T-cell (primary cell): ENCODE measurements at regions not wholly inside any gene's neighbourhood (a gene's known extent, or its start where the extent isn't known, plus 50 kb on each side); places are given as distances from the start of the nearest gene placed in this dataset.

Source experiments
- ATAC-seq, 4 experiments: fragments of 200-7000 bp in 3 of 4; fragments of 150-1000 bp in 1 of 4; cut with Tn5 transposase; replicated peaks in 1 of 4; 1 replicate in 3 of 4; 2 replicates in 1 of 4; pipeline ENCODE4 v1.10.0; 2021; ENCODE audit warnings: moderate library complexity in 3 of 4, mild to moderate bottlenecking in 2 of 4, moderate number of reproducible peaks in 1 of 4
- CTCF ChIA-PET, 2 donors: fragments of 300-600 bp; sonication (Branson Sonifier 250); formaldehyde crosslinking; loops; one replicate each; lab custom pipeline; 2022; ENCODE audit warnings: antibody characterized with exemption in 2 of 2; lab: Charles Lee
- POLR2A ChIA-PET, 2 donors: fragments of 300-600 bp; sonication (Branson Sonifier 250); formaldehyde crosslinking; loops; one replicate each; lab custom pipeline; 2022; ENCODE audit warnings: antibody characterized with exemption in 2 of 2; lab: Charles Lee
- DNase-seq, 35 experiments: peaks; one replicate each; pipeline versions ENCODE4 v3.0.0 to v3.0.0-alpha.2; 2013 to 2023
- H3K27ac ChIP-seq: one replicate; pipeline ENCODE4 v1.5.1; 2013; ENCODE audit warnings: low read length
- H3K27me3 ChIP-seq, 2 experiments: replicated peaks in 1 of 2; 1 replicate in 1 of 2; 2 replicates in 1 of 2; pipeline versions ENCODE4 v1.6.1 to v1.7.0; 2013; ENCODE audit warnings: low read length in 1 of 2, mixed read lengths in 1 of 2; ENCODE audit not compliant: control insufficient read depth in 2 of 2, insufficient read depth in 2 of 2; ENCODE audit errors: extremely low read depth in 1 of 2
- H3K36me3 ChIP-seq, 2 donors: 1 replicate in 1 of 2; 2 replicates in 1 of 2; pipeline versions ENCODE4 v1.6.1 to v1.7.0; 2013; ENCODE audit warnings: low read length in 1 of 2; ENCODE audit not compliant: control insufficient read depth in 2 of 2, insufficient read depth in 1 of 2; ENCODE audit errors: extremely low read depth in 1 of 2
- H3K4me1 ChIP-seq, 2 experiments: 1 replicate in 1 of 2; 2 replicates in 1 of 2; pipeline versions ENCODE4 v1.6.1 to v1.7.0; 2013; ENCODE audit warnings: low read length in 2 of 2, mixed read lengths in 1 of 2; ENCODE audit not compliant: insufficient read depth in 2 of 2, control insufficient read depth in 1 of 2; ENCODE audit errors: extremely low read depth in 1 of 2
- H3K4me3 ChIP-seq, 2 donors: 1 replicate in 1 of 2; 2 replicates in 1 of 2; pipeline versions ENCODE4 v1.5.1 to v1.7.0; 2013; ENCODE audit warnings: mild to moderate bottlenecking in 2 of 2, low read length in 1 of 2, moderate library complexity in 1 of 2; ENCODE audit not compliant: control insufficient read depth in 1 of 2; ENCODE audit errors: extremely low read depth in 1 of 2
- H3K9me3 ChIP-seq: 2 replicates; pipeline ENCODE4 v1.7.0; 2013
- H3K27ac Mint-ChIP-seq, 2 donors: one replicate each; pipeline ENCODE4 v1.8.0; 2020 to 2021; ENCODE audit warnings: mild to moderate bottlenecking in 2 of 2, mixed read lengths in 2 of 2
- H3K27me3 Mint-ChIP-seq, 2 donors: one replicate each; pipeline ENCODE4 v1.8.0; 2021 to 2022; ENCODE audit warnings: mixed read lengths in 2 of 2
- H3K36me3 Mint-ChIP-seq: one replicate; pipeline ENCODE4 v1.8.0; 2021; ENCODE audit warnings: mixed read lengths
- H3K4me1 Mint-ChIP-seq, 3 donors: one replicate each; pipeline ENCODE4 v1.8.0; 2020 to 2022; ENCODE audit warnings: mixed read lengths in 3 of 3, mild to moderate bottlenecking in 1 of 3
- H3K4me3 Mint-ChIP-seq, 3 donors: one replicate each; pipeline ENCODE4 v1.8.0; 2020 to 2022; ENCODE audit warnings: mild to moderate bottlenecking in 3 of 3, mixed read lengths in 3 of 3, moderate library complexity in 3 of 3
- H3K9me3 Mint-ChIP-seq, 3 donors: one replicate each; pipeline ENCODE4 v1.8.0; 2020 to 2022; ENCODE audit warnings: mixed read lengths in 3 of 3
- WGBS: methylation state at CpG from one replicate; pipeline ENCODE4 v1.1.5; 2013; ENCODE audit warnings: missing lambda C conversion rate; ENCODE audit not compliant: insufficient coverage; 5-methylcytosine and 5-hydroxymethylcytosine counted together

DNA sequence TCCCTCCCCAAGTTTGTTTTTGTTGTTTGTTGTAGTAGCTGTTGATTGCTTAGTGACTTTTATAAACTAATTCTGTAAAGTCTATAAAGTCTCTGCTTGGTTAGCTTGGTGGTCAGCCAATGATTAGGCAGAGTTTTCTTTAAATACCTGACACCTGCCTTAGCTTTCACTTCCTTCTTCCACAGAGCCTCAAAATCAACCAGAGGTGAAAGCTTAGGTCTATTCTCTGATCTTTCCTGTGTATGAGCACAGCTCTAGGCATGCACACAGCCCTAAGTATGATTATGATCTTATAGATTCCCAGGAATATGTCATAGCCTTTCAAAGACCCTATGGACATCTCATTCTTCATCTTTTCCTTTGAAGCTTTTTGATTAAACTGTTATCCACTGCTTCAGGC lies 514.7 kb downstream of the AACS start:
- Histone ChIP-seq H3K9me3 (no peaks in the 10 kb centered on the region), H3K4me1 (no peaks in the 10 kb centered on the region), H3K27me3 (peaks cover 0 to 2% of the 10 kb centered on the region in 2 experiments), H3K27ac (no peak overlapping the region), H3K4me3 (no peak overlapping the region), H3K36me3 (no peaks in the 10 kb centered on the region)
- H3K4me3 Mint-ChIP-seq: no peak overlapping the region
- ChIA-PET POLR2A (no interaction called here), CTCF (no interaction called here)
- H3K27ac Mint-ChIP-seq: no peak overlapping the region
- H3K36me3 Mint-ChIP-seq: no peaks in the 10 kb centered on the region
- H3K9me3 Mint-ChIP-seq: peaks cover 9 to 39% (median 23%) of the 10 kb centered on the region in 3 donors
- H3K27me3 Mint-ChIP-seq: peaks cover 3 to 4% of the 10 kb centered on the region in 2 donors
- H3K4me1 Mint-ChIP-seq: no peaks in the 10 kb centered on the region
- DNase-seq (no peak), ATAC-seq (no peak)

DNA sequence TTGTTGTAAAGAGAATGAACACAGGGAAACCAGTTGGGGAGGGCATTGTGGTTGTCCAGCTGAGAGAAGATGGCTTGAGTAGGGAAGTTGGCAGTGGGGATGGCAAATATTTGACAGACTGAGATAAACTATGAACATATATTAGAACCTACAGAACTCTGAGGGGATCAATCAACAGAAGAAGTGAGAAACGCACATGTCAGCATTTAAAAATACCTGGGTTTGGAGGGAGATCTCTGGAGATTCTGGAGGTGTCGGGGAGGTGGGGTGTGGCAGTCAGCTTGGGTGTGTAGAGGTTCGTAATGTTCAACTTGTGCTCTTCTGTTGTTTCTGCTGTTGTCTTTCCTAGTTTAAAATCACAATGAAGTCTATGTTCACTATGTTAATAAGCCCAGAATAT lies 517.8 kb downstream of the AACS start:
- no peaks in the 10 kb centered on the region for H3K36me3 Mint-ChIP-seq
- H3K27ac Mint-ChIP-seq: no peak overlapping the region
- Histone ChIP-seq H3K9me3 (no peaks in the 10 kb centered on the region), H3K27ac (no peak overlapping the region), H3K4me1 (no peaks in the 10 kb centered on the region), H3K4me3 (no peak overlapping the region), H3K27me3 (peaks cover 0 to 2% of the 10 kb centered on the region in 2 experiments), H3K36me3 (no peaks in the 10 kb centered on the region)
- CTCF ChIA-PET: no interaction called here
- DNase-seq: no peak
- peaks cover 3 to 4% of the 10 kb centered on the region in 2 donors for H3K27me3 Mint-ChIP-seq
- POLR2A ChIA-PET: no interaction called here
- no peak for ATAC-seq
- H3K4me3 Mint-ChIP-seq: no peak overlapping the region
- peaks cover 9 to 37% (median 20%) of the 10 kb centered on the region in 3 donors for H3K9me3 Mint-ChIP-seq
- H3K4me1 Mint-ChIP-seq: no peaks in the 10 kb centered on the region
- WGBS: no CpG with 5 or more reads among the region's 3 CpGs

DNA sequence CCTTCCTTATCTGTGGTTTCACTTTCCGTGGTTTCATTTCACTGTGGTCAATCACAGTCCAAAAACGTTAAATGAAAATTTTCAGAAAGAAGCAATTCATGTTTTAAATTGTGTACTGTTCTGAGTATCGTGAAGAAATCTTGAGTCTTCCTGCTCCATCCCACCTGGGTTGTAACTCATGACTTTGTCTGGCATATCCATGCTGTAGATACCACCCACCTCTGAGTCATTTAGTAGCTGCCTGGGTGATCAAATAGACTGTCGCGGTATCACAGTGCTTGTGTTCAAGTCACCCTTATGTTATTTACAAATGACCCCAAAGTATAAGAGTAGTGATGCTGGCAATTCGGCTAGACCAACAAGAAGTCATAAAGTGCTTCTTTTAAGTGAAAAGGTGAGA lies 521.2 kb downstream of the AACS start:
- Mint-ChIP-seq H3K9me3 (peaks cover 0 to 23% (median under 1%) of the 10 kb centered on the region in 3 donors), H3K4me1 (no peaks in the 10 kb centered on the region), H3K4me3 (no peak overlapping the region), H3K27me3 (peaks cover 4% of the 10 kb centered on the region in 2 donors), H3K27ac (no peak overlapping the region), H3K36me3 (no peaks in the 10 kb centered on the region)
- no peak for DNase-seq
- H3K27ac ChIP-seq: no peak overlapping the region
- no peaks in the 10 kb centered on the region for H3K27me3 ChIP-seq
- ChIA-PET POLR2A (no interaction called here), CTCF (no interaction called here)
- 31% methylated on average over 2 of the region's 6 CpGs for WGBS
- no peaks in the 10 kb centered on the region for H3K36me3 ChIP-seq
- H3K4me1 ChIP-seq: no peaks in the 10 kb centered on the region
- no peak for ATAC-seq
- H3K9me3 ChIP-seq: no peaks in the 10 kb centered on the region
- no peak overlapping the region for H3K4me3 ChIP-seq

DNA sequence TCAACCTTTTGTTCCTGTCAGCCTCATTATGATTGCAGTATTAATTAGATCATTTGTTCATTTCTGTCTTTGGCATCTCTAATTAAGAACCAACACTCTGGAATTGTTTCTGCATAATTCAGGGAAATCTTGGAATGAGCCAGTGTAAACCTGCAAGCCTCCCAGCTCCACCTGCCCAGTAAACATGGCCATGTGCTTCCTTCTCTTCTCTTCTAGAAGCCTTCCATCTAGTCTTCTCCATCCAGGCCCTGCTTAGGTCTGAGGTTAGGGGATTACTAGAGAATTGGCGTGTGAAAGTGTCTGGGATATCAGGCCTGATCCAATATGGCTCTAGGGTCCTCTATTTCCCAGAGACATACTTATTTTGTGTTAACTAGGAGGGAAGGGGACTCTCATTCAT lies 528.0 kb downstream of the AACS start:
- no peak overlapping the region for H3K4me3 ChIP-seq
- no peaks in the 10 kb centered on the region for H3K4me1 ChIP-seq
- no peak for ATAC-seq
- no peak for DNase-seq
- ChIA-PET CTCF (no interaction called here), POLR2A (no interaction called here)
- H3K36me3 Mint-ChIP-seq: no peaks in the 10 kb centered on the region
- H3K27ac ChIP-seq: no peak overlapping the region
- no peak overlapping the region for H3K27ac Mint-ChIP-seq
- no peaks in the 10 kb centered on the region for H3K36me3 ChIP-seq
- H3K27me3 Mint-ChIP-seq: peaks cover 0 to 2% of the 10 kb centered on the region in 2 donors
- H3K4me1 Mint-ChIP-seq: no peaks in the 10 kb centered on the region
- H3K27me3 ChIP-seq: no peaks in the 10 kb centered on the region
- H3K9me3 ChIP-seq: no peaks in the 10 kb centered on the region
- WGBS: no CpG with 5 or more reads among the region's 1 CpG
- H3K9me3 Mint-ChIP-seq: peaks cover 3 to 19% (median 8%) of the 10 kb centered on the region in 3 donors
- H3K4me3 Mint-ChIP-seq: no peak overlapping the region

DNA sequence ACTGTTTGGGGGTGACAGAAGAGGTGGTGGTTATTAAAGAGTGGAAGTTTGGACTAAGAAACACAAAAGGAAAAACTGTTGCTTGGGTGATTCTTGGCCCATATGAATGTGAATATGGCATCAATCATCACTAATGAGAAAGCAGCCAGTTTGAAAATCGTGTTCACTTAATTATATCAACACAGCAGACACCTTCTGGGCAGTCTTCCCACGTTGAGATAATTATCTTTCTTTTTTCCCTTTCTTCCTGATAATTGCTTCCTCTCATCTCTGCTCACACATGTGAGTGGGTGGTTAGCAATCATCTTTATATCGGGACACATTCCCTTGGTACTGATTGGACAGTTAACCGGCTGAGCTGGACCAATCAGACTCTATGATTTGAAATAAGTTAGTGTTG lies 539.7 kb downstream of the AACS start:
- Histone ChIP-seq H3K4me3 (no peak overlapping the region), H3K27me3 (no peaks in the 10 kb centered on the region), H3K27ac (no peak overlapping the region), H3K36me3 (no peaks in the 10 kb centered on the region), H3K4me1 (no peaks in the 10 kb centered on the region), H3K9me3 (no peaks in the 10 kb centered on the region)
- Mint-ChIP-seq H3K36me3 (no peaks in the 10 kb centered on the region), H3K4me3 (no peak overlapping the region), H3K27ac (no peak overlapping the region), H3K27me3 (no peaks in the 10 kb centered on the region), H3K4me1 (no peaks in the 10 kb centered on the region), H3K9me3 (peaks cover 4 to 10% (median 8%) of the 10 kb centered on the region in 3 donors)
- ATAC-seq (no peak), DNase-seq (no peak)
- CTCF ChIA-PET: no interaction called here
- WGBS: 100% methylated on average over 1 of the region's 4 CpGs
- POLR2A ChIA-PET: no interaction called here

DNA sequence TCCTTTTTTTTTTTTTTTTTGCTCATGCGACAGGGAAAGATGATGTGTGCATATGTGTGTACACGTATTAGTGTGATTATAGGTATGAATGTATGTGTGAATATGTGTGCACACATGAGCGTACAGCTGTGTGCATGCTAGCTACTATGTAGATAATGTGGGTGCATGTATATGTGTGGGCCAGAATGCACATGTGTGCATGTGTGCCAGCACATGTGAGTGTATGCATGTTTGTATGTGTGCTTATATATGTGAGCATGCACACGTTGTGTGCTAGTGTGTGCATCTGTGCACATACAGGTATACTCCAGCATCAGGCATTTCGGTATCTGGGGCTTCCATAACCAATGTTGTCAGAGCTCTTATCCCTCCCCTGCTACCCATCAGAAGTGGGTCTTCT lies 541.1 kb downstream of the AACS start:
- no peaks in the 10 kb centered on the region for H3K9me3 ChIP-seq
- H3K4me3 Mint-ChIP-seq: no peak overlapping the region
- no peaks in the 10 kb centered on the region for H3K4me1 Mint-ChIP-seq
- no peaks in the 10 kb centered on the region for H3K4me1 ChIP-seq
- ATAC-seq (no peak), DNase-seq (no peak)
- no peak overlapping the region for H3K27ac ChIP-seq
- no peaks in the 10 kb centered on the region for H3K27me3 Mint-ChIP-seq
- H3K27me3 ChIP-seq: no peaks in the 10 kb centered on the region
- no peak overlapping the region for H3K27ac Mint-ChIP-seq
- peaks cover 4 to 10% (median 8%) of the 10 kb centered on the region in 3 donors for H3K9me3 Mint-ChIP-seq
- ChIA-PET CTCF (interaction anchor here in 1 of 2 donors (0.6 kb wide), 1 partner anchor 17 kb away, joined by 11 read pairs; no protein-coding TSS in a partner anchor), POLR2A (no interaction called here)
- no peak overlapping the region for H3K4me3 ChIP-seq
- 87% methylated on average over 4 of the region's 5 CpGs for WGBS
- no peaks in the 10 kb centered on the region for H3K36me3 ChIP-seq
- no peaks in the 10 kb centered on the region for H3K36me3 Mint-ChIP-seq

DNA sequence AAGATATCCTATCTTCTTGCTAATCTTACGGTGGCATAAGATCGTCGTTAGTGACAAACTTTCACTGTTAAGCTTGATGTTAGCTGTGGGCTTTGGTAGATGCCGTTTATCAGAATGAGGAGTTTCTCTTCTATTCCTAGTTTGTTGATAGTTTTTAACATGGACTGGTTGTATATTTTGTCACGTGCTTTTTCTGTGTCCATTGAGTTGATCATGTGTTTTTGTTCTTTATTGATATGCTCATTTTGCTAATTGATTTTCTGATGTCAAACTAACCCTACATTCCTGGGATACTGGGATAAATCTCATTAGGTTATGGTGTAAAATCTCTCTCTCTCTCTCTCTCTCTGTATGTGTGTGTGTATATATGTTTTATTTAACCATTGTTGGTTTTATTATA lies 545.1 kb downstream of the AACS start:
- WGBS: 93% methylated on average over 3 of the region's 5 CpGs
- H3K9me3 Mint-ChIP-seq: peaks cover 2 to 10% (median 10%) of the 10 kb centered on the region in 3 donors
- Histone ChIP-seq H3K36me3 (no peaks in the 10 kb centered on the region), H3K27me3 (no peaks in the 10 kb centered on the region), H3K4me1 (no peaks in the 10 kb centered on the region), H3K27ac (no peak overlapping the region), H3K9me3 (no peaks in the 10 kb centered on the region), H3K4me3 (no peak overlapping the region)
- CTCF ChIA-PET: no interaction called here
- no peak overlapping the region for H3K27ac Mint-ChIP-seq
- ATAC-seq (no peak), DNase-seq (no peak)
- H3K27me3 Mint-ChIP-seq: no peaks in the 10 kb centered on the region
- no peaks in the 10 kb centered on the region for H3K4me1 Mint-ChIP-seq
- no peak overlapping the region for H3K4me3 Mint-ChIP-seq
- H3K36me3 Mint-ChIP-seq: no peaks in the 10 kb centered on the region
- POLR2A ChIA-PET: no interaction called here
